Right lobe of liver (tissue), 6 donors: ENCODE measurements at regions not wholly inside any gene's neighbourhood (a gene's known extent, or its start where the extent isn't known, plus 50 kb on each side); places are given as distances from the start of the nearest gene placed in this dataset.

Experiments used
- ATAC-seq, 4 donors: fragments of 200-7000 bp; cut with Tn5 transposase; one replicate each; pipeline ENCODE4 v1.9.1; 2020; ENCODE audit warnings: mild to moderate bottlenecking in 4 of 4, moderate library complexity in 4 of 4
- DNase-seq, 3 donors: peaks; one replicate each; pipeline ENCODE4 v3.0.0-alpha.2; 2020
- H3K27ac ChIP-seq, 3 donors: fragments of 200-600 bp; one replicate each; pipeline ENCODE4 v1.8.0; 2022
- H3K27me3 ChIP-seq, 2 donors: fragments of 200-600 bp; one replicate each; pipeline ENCODE4 v1.8.0; 2022
- H3K36me3 ChIP-seq, 4 donors: fragments of 200-600 bp; sonication (generic) in 1 of 4; one replicate each; pipeline versions ENCODE4 v1.5.1 to v1.8.0; 2017 to 2022; ENCODE audit warnings: control low read depth in 1 of 4
- H3K4me1 ChIP-seq, 4 donors: fragments of 200-600 bp; sonication (generic) in 1 of 4; one replicate each; pipeline versions ENCODE4 v1.5.1 to v1.8.0; 2017 to 2022; ENCODE audit warnings: control low read depth in 1 of 4
- H3K4me3 ChIP-seq, 3 donors: fragments of 200-600 bp; one replicate each; pipeline ENCODE4 v1.8.0; 2022
- H3K9me3 ChIP-seq, 4 donors: fragments of 200-600 bp; sonication (generic) in 1 of 4; one replicate each; pipeline versions ENCODE4 v1.5.1 to v1.8.0; 2017 to 2022; ENCODE audit warnings: control low read depth in 1 of 4
- CTCF ChIP-seq, 4 donors: fragments of 200-600 bp in 3 of 4; fragments of 450-650 bp in 1 of 4; IDR thresholded peaks; one replicate each; pipeline versions ENCODE4 v1.5.1 to v1.8.0; 2016 to 2022; ENCODE audit warnings: antibody characterized with exemption in 4 of 4, mild to moderate bottlenecking in 2 of 4
- POLR2A ChIP-seq: fragments of 450-650 bp; IDR thresholded peaks from one replicate; pipeline ENCODE4 v1.6.1; 2017; ENCODE audit warnings: antibody characterized with exemption, mild to moderate bottlenecking
- WGBS: methylation state at CpG from one replicate; pipeline ENCODE4 v1.1.6; 2018; ENCODE audit warnings: low coverage, low lambda C conversion rate; ENCODE audit not compliant: insufficient coverage; ENCODE audit errors: missing lambda C conversion rate; 5-methylcytosine and 5-hydroxymethylcytosine counted together
- intact Hi-C, 2 donors: fragments of 100-400 bp; cut with DNase I; formaldehyde crosslinking; loops; one replicate each; pipeline versions ENCODE4 v1.11.2 to v1.14.1; 2022
- donor health status: DM: no; HTN: yes; CAD: no.
- donor health status: DM: no; HTN: no; CAD: no.
- donor health status: DM: no; HTN: no; CAD: no.
- donor health status: DM: no; HTN: yes; CAD: no.
- donor health status: DM: no; HTN: yes; CAD: no.

- Histone ChIP-seq H3K27ac (no peak overlapping the region), H3K4me3 (no peak overlapping the region), H3K9me3 (no peaks in the 10 kb centered on the region), H3K27me3 (no peaks in the 10 kb centered on the region), H3K36me3 (no peaks in the 10 kb centered on the region), H3K4me1 (no peaks in the 10 kb centered on the region)
- intact Hi-C loops = no loop called here
- 58% methylated on average over 2 of the region's 2 CpGs for WGBS
- no peak for DNase-seq
- no peak for ATAC-seq
- TF ChIP-seq CTCF (IDR thresholded peaks at IDR 0.05) (no peak), POLR2A (no peak)
These were observed 907.7 kb downstream of the LTN1 start for GRCh38 chr21:28084951-28085350.

- Histone ChIP-seq H3K36me3 (no peaks in the 10 kb centered on the region), H3K27ac (no peak overlapping the region), H3K4me3 (no peak overlapping the region), H3K9me3 (no peaks in the 10 kb centered on the region), H3K27me3 (no peaks in the 10 kb centered on the region), H3K4me1 (no peaks in the 10 kb centered on the region)
- intact Hi-C loops = no loop called here
- ATAC-seq (no peak), DNase-seq (no peak)
- TF ChIP-seq POLR2A = no peak
- TF ChIP-seq CTCF (IDR thresholded peaks at IDR 0.05) = no peak
- WGBS = 80% methylated on average over 3 of the region's 3 CpGs
These were observed 909.3 kb downstream of the LTN1 start for GRCh38 chr21:28083350-28083749.

GRCh38 chr21:28078126-28078525 lies 914.6 kb downstream of the LTN1 start:
- no peak overlapping the region for H3K4me3 ChIP-seq
- H3K4me1 ChIP-seq = no peaks in the 10 kb centered on the region
- H3K9me3 ChIP-seq = no peaks in the 10 kb centered on the region
- H3K27me3 ChIP-seq = no peaks in the 10 kb centered on the region
- DNase-seq (no peak), ATAC-seq (no peak)
- H3K36me3 ChIP-seq = no peaks in the 10 kb centered on the region
- intact Hi-C loops = no loop called here
- TF ChIP-seq CTCF (IDR thresholded peaks at IDR 0.05) (no peak), POLR2A (no peak)
- 85% methylated on average over 2 of the region's 2 CpGs for WGBS
- no peak overlapping the region for H3K27ac ChIP-seq

GRCh38 chr21:28074676-28075075 lies 918.0 kb downstream of the LTN1 start:
- H3K27ac ChIP-seq = no peak overlapping the region
- intact Hi-C loops = no loop called here
- H3K9me3 ChIP-seq = no peaks in the 10 kb centered on the region
- no peak overlapping the region for H3K4me3 ChIP-seq
- no peaks in the 10 kb centered on the region for H3K27me3 ChIP-seq
- ATAC-seq (no peak), DNase-seq (no peak)
- H3K4me1 ChIP-seq = no peaks in the 10 kb centered on the region
- TF ChIP-seq POLR2A = no peak
- no peak for TF ChIP-seq CTCF (IDR thresholded peaks at IDR 0.05)
- 57% methylated on average over 1 of the region's 1 CpG for WGBS
- H3K36me3 ChIP-seq = no peaks in the 10 kb centered on the region

GRCh38 chr21:28072601-28073000 lies 920.1 kb downstream of the LTN1 start:
- H3K36me3 ChIP-seq = no peaks in the 10 kb centered on the region
- peaks cover 0 to 4% (median 0%) of the 10 kb centered on the region in 4 donors for H3K4me1 ChIP-seq
- ATAC-seq (no peak), DNase-seq (no peak)
- no peak for TF ChIP-seq CTCF (IDR thresholded peaks at IDR 0.05)
- no peak for TF ChIP-seq POLR2A
- 60% methylated on average over 4 of the region's 5 CpGs for WGBS
- H3K9me3 ChIP-seq = no peaks in the 10 kb centered on the region
- intact Hi-C loops = no loop called here
- no peak overlapping the region for H3K4me3 ChIP-seq
- no peak overlapping the region for H3K27ac ChIP-seq
- no peaks in the 10 kb centered on the region for H3K27me3 ChIP-seq
